Activated naive CD4-positive, alpha-beta T cell treated with Interleukin-2 at 50 U/mL for 16 hours (primary cell): ENCODE measurements at regions not wholly inside any gene's neighbourhood (a gene's known extent, or its start where the extent isn't known, plus 50 kb on each side); places are given as distances from the start of the nearest gene placed in this dataset.

Experiments
- DNase-seq: peaks from one replicate; pipeline ENCODE4 v3.0.0-alpha.2; 2020

DNA sequence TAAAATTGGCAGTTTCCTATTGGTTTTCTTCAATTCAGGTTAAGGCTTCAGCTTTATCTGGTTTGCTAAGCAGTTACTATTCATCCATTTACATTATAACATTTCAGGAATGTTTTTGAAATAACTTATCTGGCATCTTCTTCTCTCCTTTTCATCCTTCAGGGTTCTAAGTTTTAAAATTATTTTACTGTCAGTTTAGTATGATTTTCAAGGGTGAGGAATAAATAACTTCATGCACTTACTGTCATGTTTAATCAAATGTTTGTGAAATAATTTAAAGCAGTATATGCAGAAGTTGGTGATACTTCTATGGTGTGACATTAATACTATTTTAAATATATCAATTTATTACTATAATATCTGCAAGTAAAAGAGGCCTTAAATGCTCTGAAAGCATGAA is 338.1 kb upstream of the MMS22L start:
- no peak for DNase-seq

DNA sequence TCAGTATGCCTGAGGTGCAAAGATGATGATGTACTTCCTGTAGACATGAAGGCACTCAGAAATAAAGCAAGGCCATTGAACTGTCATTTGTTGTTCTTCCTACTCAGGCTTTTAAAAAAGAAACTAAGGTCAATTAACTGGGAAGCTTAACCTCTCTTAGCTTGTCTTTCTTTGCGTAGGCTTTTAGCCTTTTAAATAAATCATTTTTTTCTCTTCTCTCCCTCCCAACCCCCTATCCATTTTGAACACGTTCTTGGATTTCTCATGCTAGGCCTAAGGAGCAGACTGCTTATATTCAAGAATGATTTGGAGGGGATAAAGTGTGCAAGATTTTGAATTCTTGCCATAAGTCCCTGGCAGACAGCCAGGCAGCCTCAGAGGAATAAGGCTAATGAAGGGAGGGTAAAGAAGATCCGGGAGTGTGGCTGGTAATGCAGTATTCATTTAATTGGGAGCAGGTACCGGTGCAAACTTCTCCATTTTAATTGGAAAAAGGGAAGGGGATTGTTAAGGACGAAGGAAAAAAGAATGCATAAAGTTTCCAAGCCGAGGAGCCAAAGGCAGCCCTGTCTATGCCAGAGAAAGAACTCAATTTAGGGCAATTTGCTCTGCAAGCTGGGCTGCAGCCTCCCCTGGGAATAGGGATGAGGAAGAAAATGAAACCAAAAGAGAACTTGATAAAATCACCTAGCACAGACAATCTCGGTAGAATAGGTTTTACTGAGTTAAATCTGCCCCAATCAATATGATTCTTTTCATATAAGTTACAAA is 343.8 kb upstream of the MMS22L start:
- no peak for DNase-seq

DNA sequence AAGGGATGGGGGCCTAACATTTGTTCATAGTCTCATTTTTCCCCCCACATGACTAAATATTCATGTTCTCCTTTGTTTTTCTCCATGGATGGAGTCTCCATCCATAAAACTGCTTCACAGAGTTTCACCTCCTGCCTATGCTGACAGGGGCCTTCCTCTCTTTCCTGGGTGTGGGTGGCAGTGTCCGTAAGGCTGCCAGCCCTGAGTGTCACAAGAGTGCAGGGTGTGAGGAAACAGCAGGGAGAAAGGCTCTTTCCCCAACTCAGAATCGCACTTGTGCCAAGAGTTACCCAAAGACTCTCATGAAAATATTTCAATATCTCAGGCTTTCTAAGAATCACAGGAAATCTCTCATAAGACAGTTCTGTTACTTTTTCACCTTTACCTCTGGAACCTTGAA is 346.2 kb upstream of the MMS22L start:
- DNase-seq = no peak

DNA sequence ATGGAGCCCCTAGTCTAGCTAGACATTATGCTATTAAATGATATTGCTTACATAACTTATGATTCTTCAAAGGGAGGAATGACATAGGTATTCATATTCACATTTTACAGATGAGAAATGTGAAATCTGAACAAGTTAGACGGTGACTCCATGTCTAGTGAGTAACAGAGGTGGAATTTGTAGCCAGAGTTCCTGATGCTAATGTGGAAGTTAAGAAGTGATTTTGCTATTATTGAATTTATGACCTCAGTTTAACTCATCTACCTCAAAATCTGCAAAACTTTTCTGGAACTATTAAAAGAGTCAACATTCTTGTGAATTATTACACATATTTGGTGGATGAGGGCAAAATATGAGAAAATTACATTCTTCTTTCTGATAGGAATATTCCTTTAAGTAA is 347.6 kb upstream of the MMS22L start:
- no peak for DNase-seq

DNA sequence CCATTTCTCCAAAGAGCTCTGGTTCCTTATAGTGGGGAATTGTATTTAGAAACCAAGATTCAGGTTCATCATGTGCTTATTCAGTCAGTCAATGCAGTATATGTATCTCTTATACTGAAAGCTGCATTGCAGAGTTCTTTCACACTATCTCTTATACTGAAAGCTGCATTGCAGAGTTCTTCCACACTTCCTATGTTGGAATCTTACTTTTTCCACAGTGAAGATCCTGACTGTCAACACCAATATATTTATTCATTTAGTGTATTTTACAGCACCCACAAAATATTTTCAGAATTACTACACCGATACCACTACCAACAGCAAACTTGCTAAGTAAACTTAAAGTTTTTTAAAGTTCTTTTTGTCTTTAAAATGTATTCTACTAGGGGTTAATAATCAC is 349.3 kb upstream of the MMS22L start:
- no peak for DNase-seq

DNA sequence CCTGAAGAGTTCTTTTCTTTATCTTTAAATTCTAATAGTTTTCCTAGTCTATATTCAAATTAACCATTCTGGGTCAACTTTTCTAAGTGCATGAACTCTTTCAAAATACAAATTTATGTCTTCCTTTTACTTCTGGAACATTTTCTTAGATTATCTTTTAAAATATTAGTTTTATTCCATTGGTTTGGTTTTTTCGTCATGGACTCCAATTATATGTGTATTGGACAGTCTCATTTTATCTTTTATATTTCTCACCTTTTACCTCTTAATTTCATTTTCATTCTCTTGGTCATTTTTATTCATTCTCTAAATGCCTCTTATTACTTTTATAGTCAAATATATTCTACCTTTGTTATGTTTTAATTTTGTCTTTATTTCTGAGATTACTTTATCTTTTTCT is 356.7 kb upstream of the MMS22L start:
- no peak for DNase-seq

DNA sequence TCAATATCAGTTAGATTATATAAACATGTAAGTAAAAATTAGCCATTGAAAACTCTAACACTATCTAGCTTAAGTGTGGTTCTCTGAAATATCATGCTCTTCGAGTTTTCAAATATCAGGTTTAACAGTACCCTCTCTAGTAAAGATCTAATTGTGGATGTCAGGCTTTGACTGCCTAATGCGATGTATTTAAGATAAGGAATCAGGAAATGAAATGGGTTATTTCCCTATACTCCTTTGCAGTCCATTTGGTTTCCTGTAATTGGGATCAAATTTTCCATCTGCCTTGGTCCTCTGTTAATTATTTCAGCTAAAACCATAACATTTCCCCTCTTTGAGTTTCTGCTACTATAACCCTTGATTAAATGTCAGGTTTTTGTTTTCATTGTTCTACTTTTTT is 361.3 kb upstream of the MMS22L start:
- no peak for DNase-seq

DNA sequence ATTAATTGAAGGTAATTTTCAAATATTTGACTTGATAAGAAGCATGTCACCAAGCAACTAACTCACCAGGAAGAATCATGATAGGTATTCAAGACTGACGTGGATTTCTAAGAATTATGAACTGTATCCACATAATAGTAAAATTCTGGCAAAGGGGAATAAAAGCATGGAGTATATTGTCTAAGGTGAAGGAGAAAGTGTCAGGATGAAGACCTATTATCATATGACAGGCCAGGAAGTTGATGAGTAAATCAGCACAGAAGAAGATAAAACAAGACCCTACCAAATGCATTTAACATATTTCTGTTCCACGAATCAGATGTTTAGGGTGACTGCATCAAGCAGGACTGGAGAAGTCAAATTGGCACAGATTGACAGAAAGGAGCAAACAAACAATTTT is 362.7 kb upstream of the MMS22L start:
- no peak for DNase-seq

DNA sequence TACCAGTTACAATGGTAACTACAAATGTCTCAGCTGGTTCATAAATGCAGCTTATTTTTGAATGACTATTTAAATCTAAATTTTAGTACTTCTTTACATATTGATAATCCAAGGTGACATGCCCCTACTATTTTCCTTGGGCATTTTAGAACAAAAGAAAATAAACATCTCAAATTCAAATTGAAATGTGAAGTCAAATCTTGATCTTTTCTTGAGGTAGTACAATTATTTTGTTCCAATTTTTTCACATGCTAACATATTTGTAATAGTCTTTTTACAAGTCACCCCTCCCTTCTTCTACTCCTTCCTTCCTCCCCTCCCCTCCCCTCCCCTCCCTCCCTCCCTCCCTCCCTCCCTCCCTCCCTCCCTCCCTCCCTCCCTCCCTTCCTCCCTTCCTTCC is 370.1 kb upstream of the MMS22L start:
- no peak for DNase-seq

DNA sequence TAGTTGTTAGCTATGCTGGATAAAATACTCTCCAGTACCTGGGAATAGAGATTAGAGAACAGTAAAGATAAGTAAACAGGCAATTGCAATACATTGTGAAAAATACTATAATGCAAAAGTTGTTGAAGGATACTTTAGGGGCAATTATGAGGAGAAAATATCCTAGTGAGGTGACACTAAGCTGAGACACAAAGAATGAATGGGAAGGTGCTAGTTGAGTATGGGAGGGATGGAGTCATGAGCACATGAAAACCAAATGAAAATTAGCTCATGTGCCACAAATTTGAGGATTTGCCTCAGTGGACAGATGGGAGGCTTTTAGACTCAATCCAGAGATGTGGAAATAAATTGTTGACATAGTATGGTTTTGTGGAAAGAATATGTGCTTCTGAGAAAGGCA is 370.5 kb upstream of the MMS22L start:
- no peak for DNase-seq

DNA sequence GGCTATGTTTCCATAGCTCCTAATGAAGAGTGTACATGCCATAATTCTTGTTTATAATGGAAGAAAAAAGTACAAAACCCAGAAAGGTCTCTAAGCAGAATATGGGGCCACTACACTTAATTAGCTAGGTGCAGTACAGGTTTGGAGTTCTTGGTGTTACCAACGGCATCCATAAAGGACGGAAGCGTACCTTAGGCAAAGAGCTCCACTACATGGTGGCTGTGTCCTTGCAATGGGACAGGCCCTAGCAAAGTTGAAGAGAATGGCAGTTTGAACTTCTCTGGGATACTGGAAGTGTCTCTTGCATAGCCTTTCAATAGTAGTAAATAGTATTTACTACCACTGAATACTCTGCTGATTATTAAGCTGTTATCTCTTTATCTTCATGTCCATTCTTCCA is 371.7 kb upstream of the MMS22L start:
- DNase-seq = no peak

DNA sequence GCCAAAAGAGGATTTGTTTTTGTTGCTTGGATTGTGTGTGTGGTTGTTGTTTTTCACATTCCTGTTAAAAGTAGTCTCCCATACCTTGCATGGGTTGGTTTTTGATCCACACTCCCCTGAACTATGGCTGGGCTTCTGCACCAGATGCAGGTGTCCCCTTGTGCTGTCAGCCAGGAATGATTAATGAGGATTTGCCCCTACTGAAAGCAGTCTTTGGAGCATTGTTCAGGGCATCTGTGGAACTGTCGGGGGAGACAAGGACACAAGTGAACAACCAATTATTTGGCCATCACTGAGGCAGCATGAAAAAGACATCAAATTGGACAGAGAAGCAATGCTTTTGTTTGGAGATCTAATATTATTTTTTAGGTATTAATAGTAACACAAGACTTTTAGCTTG is 373.2 kb upstream of the MMS22L start:
- DNase-seq = no peak

DNA sequence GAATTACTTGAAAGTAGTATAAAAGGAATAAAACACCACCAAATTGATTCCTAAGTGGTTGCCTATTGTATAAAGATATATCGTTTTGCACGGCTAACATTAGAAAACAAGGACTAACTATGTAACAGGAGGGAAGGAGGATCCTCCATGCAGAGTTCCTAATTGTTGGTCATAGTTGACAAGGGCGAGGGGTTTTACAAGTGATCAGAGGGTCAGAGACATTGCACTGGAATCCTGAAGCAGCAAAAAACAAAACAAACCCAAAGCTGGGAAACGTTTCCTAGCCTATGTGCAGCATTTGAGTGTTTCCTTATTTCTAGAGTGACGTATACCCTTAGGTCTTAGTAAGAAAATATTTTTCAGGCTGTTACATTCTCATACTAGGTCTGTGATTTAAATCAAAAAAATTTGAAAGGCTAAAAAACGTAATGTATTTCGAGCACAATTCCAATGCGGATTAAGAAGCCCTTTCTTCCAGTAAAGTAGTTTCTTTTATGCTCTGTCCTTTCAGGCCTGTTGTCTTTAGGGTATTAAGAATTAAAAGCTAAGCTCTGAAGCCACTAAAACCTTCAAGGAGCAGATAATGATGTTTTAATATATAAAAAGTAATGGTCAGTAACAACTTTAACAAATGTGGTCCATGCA is 373.8 kb upstream of the MMS22L start:
- no peak for DNase-seq

DNA sequence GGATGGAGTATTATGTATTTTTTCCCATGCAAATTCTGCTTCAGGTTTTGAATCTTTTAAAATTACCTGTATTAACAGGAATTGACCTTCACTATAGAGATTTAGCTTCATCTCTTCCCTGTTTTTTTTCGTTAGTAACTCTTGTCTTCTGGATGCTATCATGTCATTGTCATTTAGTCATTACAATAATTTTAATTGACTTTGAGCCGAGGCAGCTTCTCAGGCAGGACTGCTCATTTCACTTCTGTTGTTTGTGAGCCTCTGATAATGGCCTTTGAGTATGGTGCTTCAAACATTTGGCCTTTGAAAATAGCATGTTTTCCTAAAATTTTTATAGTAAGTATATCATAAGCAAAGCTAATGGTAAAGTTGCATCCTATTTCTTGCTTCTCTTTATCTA is 375.1 kb upstream of the MMS22L start:
- no peak for DNase-seq

DNA sequence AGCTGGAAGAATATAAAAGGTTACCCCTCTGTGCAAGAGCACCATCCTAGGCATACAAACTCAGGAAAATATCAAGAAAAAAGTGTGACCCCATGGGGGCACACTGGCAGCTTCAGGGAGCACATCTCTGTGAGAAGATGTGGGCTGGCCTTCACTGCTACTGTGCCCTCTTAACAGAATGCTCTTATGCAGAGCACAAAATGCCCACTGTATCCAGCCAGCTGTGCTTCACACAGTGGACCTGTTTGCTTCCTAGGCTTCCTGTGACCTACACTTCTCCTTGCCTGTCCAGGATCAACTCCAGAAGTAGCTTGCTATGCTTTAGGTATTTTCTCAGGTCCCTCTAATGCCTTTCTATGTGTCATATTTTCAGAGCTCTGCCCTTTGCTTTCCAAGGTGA is 380.2 kb upstream of the MMS22L start:
- no peak for DNase-seq

DNA sequence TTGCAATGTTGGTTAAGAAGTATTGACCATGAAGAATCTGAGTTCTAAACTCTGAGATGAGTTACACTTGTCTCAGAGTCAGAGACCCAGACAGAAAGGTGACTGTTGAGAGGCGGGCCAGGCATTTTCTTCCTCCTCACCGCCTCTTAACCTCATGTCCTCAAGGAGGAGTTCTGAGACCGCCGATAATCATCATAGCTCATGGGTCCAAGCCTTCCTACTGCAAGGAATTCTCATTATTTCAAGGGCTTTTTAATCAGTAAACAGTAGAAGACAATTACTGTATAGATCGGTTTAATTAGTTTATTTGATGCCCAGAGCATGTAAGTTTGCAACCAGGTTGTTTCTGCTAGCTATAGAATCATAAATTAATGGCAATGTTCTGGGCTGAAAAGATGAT is 382.4 kb upstream of the MMS22L start:
- DNase-seq = no peak

DNA sequence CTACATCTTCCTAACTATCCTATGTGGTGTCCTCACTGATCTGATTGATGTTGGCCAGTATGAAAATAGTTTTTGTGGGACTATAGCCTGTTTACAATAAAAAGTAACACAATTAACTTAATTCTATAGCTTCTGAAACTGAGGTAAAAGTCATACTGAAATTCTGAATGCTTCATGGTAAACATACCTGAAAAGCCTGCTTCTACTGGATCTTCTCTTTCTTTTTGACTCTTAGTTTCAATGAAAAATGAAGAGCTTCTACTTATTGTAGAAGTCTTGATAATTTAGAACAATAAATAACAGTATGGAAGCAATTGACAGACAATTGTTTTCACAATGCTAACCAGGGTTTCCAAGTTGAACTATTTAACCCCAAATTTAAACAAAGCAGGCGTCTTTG is 383.9 kb upstream of the MMS22L start:
- DNase-seq = no peak

DNA sequence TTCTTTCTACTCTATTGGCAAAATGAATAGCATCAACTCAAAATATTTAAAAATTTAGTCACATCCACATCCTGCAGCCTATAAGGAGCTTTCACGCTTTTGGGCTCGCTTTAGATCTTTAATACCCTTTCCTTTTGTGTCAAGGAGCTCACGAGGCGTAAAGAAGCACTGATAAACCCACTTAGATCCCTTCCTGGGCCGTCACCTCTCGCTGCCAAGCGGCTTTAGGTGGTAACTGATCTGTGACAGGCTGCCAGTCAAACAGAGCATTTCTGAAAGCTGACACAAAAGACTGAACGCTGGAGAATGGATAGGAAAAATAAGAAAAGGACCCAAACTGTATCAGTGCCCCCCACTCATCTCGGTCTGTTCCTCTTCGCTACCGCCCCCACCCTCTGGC is 385.7 kb upstream of the MMS22L start:
- no peak for DNase-seq

DNA sequence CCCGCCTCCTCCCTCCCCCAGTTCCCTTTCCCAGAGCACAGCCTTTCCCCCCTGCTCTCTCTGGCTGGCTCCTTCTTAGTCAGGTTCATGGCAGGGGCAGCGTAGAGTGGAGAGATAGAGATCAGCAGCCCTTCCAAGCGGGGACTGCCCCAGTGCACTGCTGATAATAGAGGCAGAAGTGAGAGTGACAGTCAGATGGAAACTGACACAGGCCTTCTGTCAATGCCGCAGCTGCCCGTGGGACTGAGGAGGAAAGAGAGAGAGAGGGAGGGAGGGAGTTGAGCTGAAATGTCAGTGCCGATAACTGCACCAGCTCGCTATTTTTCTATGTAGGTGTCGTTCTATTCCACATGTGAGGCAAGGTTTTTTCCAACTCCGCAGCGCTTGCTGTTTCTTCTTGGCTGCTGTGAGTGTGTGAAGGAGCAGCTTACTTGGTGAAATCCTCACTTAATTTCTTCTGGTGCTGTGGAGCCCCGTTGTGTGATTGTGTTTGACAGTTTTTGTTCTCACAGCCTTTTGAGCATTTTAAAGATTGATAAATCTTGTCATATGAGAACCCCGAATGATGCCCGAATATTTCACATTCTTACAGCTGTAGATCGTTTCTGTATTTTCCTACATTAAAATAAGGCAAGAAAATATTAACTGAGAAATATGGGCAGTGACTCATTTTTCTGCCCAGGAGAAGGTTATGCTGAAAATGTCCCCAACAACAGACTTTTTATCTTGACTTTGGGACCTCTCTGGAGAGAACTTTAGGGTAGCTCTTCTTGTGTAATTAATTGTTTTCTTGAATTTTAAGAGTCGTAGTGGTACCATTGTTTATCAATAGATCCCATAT is 386.4 kb upstream of the MMS22L start:
- no peak for DNase-seq

DNA sequence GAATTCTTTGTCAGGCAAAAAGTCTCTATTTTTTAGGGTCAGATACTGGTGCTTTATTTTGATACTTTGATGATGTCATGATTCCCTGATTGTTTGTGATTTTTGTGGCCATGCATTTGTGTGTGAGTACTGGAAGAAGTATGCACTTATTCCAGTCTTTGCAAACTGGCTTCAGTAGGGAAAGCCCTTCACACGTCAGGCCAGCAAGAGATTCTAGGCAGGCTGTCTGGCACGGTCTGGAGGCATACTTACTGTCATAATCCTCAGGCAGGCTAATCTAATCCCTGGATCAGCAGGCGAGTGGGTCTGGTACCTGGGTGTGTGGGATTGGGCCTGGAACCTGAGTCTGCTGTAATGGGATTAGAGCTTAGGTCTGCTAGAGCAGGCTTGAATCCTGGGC is 391.8 kb upstream of the MMS22L start:
- DNase-seq = no peak

DNA sequence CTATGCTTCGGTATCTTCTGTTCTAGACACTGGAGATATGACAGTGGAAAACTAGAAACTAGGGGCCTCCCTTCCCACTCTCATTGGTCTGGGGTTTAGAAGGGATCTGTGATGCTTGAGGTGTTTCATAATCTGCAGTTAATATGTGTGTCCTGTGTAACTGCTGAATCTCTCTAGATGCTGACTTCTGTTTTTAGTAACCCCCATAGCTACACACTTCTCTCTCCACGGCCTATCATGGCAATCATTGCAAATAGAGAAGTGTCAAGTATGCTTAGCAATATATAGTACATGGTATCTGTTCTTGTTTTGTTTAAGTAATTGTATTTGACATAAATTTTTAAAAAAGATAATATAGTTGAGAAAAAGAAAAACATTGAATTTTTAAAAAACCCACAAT is 394.6 kb upstream of the MMS22L start:
- no peak for DNase-seq

DNA sequence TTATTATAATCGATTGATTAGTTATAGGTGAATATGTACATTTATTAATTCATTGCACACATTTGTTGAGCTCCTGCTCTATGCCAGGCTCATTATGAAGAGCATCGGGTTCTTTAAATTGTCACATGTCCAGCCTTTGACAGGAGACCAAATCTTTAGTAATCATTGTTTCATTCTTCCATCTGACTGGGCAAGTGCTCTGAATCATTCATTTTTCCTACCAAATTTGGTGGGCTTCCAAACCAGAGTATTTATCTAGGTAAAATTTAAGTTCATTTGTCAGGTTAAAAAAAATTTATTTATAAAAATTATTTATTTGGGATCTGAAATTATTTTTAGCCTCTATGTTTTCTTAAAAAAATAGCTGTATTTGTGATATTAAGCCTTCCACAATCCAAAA is 404.9 kb upstream of the MMS22L start:
- DNase-seq = no peak

DNA sequence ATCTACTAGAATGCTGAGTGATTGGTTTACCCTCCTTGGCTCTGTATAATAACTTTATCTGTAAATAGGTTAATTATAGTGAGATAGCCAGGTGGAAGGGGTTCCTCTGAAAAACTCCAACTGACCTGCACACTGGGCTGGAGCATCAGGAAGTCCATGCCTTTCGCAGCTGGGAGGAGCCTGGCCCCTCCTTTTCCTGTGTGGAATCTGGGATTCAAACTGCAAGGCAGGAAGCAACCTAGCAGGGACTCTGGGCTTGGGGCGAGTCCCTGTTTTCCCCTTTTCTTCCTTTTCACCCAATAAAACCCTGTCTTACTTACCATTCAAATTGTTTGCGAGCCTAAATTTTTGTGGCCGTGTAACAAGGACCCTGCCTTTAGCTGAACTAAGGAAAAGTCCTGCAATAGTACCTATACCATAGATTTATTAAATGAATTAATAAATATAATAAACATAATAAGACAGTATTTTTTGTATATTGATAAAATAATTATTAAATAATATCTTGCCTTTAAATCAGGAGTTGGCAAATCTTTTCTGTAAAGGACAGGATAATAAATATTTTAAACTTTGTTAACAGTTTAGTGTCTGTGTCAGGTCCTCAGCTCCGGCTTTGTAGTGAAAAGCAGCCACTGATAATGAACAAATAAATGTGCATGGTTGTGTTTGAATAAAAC is 406.2 kb upstream of the MMS22L start:
- no peak for DNase-seq

DNA sequence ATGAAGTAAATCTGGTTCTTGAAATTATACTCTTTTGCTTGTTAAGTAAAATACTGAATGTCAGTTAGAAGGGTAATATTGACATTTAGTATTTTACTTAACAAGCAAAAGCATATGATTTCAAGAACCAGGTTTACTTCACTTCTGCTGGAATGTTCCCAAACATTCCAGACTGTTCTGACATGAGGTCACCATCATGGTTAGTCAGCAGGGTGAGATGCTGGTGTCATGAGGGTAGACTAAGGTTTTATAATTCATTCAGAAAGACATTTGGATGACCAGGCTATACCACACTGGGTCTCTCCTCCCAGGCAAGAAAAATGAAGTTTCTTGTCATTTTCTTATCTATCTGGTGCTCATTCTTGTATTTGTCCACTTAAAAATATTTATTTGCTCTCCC is 414.4 kb upstream of the MMS22L start:
- no peak for DNase-seq
